ENCODE measurements at regions not wholly inside any gene's neighbourhood (a gene's known extent, or its start where the extent isn't known, plus 50 kb on each side); places are given as distances from the start of the nearest gene placed in this dataset.

DNA sequence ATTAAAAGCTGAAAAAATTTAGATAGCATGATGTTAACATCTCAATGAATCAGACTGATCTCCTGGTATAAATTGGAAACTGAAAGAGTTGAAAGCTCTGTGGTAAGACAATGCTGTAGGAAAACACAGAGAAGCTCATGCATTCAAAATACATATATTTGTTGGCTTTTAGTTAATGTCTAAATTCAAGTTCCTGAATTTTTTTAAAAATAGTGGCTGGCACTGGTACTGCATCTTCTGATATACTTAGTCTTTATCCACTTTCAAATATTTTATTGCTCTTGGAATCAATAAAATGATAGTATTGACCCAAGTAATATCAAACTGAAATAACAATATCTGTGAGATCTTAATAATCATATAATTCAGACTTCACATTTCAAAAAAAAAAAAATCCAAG lies 151.4 kb upstream of the FIGN start:
- intact Hi-C loops (cut with DNase I; ENCODE audit: low total_unique reads): no loop called here
- Histone ChIP-seq H3K36me3 (ENCODE audit: low read depth, missing control alignments) (no peaks in the 10 kb centered on the region), H3K4me1 (no peaks in the 10 kb centered on the region), H3K4me3 (no peak overlapping the region), H3K27me3 (no peaks in the 10 kb centered on the region), H3K9me3 (no peaks in the 10 kb centered on the region), H3K27ac (no peak overlapping the region)
- DNase-seq: no peak
- TF ChIP-seq, protein P1, sequence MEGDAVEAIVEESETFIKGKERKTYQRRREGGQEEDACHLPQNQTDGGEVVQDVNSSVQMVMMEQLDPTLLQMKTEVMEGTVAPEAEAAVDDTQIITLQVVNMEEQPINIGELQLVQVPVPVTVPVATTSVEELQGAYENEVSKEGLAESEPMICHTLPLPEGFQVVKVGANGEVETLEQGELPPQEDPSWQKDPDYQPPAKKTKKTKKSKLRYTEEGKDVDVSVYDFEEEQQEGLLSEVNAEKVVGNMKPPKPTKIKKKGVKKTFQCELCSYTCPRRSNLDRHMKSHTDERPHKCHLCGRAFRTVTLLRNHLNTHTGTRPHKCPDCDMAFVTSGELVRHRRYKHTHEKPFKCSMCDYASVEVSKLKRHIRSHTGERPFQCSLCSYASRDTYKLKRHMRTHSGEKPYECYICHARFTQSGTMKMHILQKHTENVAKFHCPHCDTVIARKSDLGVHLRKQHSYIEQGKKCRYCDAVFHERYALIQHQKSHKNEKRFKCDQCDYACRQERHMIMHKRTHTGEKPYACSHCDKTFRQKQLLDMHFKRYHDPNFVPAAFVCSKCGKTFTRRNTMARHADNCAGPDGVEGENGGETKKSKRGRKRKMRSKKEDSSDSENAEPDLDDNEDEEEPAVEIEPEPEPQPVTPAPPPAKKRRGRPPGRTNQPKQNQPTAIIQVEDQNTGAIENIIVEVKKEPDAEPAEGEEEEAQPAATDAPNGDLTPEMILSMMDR (IDR thresholded peaks at IDR 0.05): peak in 1 of 3 experiments; percentile 63
- no peak for TF ChIP-seq POLR2A (IDR thresholded peaks at IDR 0.05)

DNA sequence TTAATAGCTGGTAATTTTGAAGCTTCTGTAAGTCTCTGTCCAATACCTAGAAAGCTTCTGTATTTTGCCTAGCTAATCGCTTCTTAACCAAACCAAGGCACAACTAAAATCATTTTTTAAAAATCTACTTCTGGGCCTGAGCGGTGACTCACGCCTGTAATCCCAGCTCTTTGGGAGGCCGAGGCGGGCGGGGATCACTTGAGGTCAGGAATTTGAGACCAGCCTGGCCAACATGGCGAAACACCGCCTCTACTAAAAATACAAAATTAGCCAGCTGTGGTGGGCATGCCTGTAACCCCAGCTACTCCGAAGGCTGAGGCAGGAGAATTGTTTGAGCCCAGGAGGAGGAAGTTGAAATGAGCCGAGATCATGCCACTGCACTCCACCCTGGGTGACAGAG lies 148.6 kb upstream of the FIGN start:
- no peak for TF ChIP-seq POLR2A (IDR thresholded peaks at IDR 0.05)
- TF ChIP-seq, protein P1 (IDR thresholded peaks at IDR 0.05): no peak
- no peaks in the 10 kb centered on the region for H3K9me3 ChIP-seq
- no peak overlapping the region for H3K4me3 ChIP-seq
- WGBS, 2 donors: 94 to 97% methylated on average over 10 of the region's 10 CpGs
- H3K27me3 ChIP-seq: no peaks in the 10 kb centered on the region
- no peaks in the 10 kb centered on the region for H3K4me1 ChIP-seq
- DNase-seq: no peak
- intact Hi-C loops (cut with DNase I; ENCODE audit: low total_unique reads): no loop called here
- H3K27ac ChIP-seq: no peak overlapping the region
- H3K36me3 ChIP-seq (ENCODE audit: low read depth, missing control alignments): no peaks in the 10 kb centered on the region

DNA sequence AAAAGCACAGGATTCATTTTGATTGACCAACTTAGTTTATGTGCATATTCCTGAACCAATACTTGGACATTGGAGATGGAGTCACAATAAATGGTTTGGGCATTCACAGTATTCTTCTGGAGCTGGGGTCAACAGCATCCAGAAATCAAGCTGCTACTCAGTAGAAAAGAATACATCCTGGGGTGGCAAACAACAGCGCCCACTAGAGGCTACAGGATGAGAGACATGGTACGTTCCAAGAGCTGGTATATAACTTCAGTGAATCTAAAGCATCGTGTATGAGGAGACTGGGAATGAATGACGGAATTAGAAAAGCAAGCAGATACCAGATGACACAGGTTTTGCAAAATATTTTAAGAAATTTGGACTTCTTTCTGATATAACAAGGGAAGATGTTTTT lies 142.9 kb upstream of the FIGN start:
- no peak overlapping the region for H3K27ac ChIP-seq
- H3K4me1 ChIP-seq: no peaks in the 10 kb centered on the region
- peak; percentile 70 for DNase-seq
- no peaks in the 10 kb centered on the region for H3K27me3 ChIP-seq
- no peaks in the 10 kb centered on the region for H3K36me3 ChIP-seq (ENCODE audit: low read depth, missing control alignments)
- 67 to 69% methylated on average over 4 of the region's 4 CpGs for WGBS, 2 donors
- H3K4me3 ChIP-seq: no peak overlapping the region
- TF ChIP-seq, protein P1 (IDR thresholded peaks at IDR 0.05): peak in 2 of 3 experiments; percentile 45 to 58
- no peak for TF ChIP-seq POLR2A (IDR thresholded peaks at IDR 0.05)
- intact Hi-C loops (cut with DNase I; ENCODE audit: low total_unique reads): no loop called here
- H3K9me3 ChIP-seq: no peaks in the 10 kb centered on the region

- WGBS, 2 donors: 26 to 29% methylated on average over 3 of the region's 3 CpGs
- TF ChIP-seq, protein P1 (IDR thresholded peaks at IDR 0.05): no peak
- TF ChIP-seq POLR2A (IDR thresholded peaks at IDR 0.05): no peak
- Histone ChIP-seq H3K4me1 (no peaks in the 10 kb centered on the region), H3K4me3 (no peak overlapping the region), H3K9me3 (no peaks in the 10 kb centered on the region), H3K27ac (no peak overlapping the region), H3K36me3 (ENCODE audit: low read depth, missing control alignments) (no peaks in the 10 kb centered on the region), H3K27me3 (no peaks in the 10 kb centered on the region)
- no peak for DNase-seq
- intact Hi-C loops (cut with DNase I; ENCODE audit: low total_unique reads): no loop called here
These were observed 141.5 kb upstream of the FIGN start for GRCh38 chr2:163877316-163877715.

DNA sequence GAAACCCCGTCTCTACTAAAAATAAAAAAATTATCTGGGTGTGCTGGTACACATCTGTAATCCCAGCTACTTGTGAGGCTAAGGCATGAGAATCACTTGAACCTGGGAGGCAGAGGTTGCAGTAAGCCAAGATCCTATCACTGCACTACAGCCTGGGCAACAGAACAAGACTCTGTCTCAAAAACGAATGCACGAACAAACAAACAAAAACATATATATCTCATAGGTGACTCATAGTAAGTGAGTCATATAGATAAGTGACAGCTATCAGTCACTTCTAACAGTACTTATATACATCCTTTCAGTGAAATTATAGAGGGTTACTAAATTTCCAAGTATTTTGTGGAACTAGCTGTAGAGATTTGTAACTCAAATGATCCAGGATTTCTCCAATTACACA lies 127.3 kb upstream of the FIGN start:
- Histone ChIP-seq H3K9me3 (no peaks in the 10 kb centered on the region), H3K4me3 (no peak overlapping the region), H3K4me1 (no peaks in the 10 kb centered on the region), H3K36me3 (ENCODE audit: low read depth, missing control alignments) (no peaks in the 10 kb centered on the region), H3K27ac (no peak overlapping the region), H3K27me3 (no peaks in the 10 kb centered on the region)
- WGBS, 2 donors: 86 to 88% methylated on average over 3 of the region's 3 CpGs
- no peak for DNase-seq
- no peak for TF ChIP-seq POLR2A (IDR thresholded peaks at IDR 0.05)
- TF ChIP-seq, protein P1 (IDR thresholded peaks at IDR 0.05): no peak
- intact Hi-C loops (cut with DNase I; ENCODE audit: low total_unique reads): no loop called here

All from testis (tissue), 2 donors.